ENCODE measurements at regions not wholly inside any gene's neighbourhood (a gene's known extent, or its start where the extent isn't known, plus 50 kb on each side); places are given as distances from the start of the nearest gene placed in this dataset.

DNA sequence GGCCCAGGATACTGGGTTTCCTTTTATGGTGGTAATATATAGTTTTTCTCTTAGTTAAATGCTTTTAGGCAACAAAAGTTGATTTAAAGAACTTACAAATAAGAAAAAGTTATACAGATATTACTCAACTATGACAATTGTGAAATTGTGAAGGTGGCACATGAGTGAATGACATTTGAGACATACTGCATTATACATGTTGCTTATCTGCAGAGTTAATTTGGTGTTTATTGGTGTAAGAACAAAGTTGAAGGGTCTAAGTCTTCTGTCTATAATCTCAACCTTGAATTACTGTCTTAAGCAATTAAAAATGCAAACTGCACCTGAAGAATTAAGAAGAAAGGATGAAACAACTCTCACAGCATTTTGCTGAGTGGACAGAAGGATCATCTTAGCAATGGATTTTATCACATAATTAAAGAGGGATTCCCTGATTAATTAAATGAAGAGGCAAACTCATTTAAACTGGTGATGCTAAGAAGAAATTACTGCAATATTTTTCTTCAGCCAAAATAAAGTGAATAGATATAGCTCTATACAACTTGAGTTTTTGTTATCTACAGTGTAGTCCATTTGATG is 298.9 kb upstream of the TGFBR2 start:
- no peaks in the 10 kb centered on the region for H3F3A ChIP-seq (ENCODE audit: insufficient read depth, low read length, poor library complexity, severe bottlenecking)
- no peak overlapping the region for H2AFZ ChIP-seq (ENCODE audit: low read depth, low read length)
- H3K79me2 ChIP-seq (replicated peaks; ENCODE audit: insufficient read depth, low read length): no peaks in the 10 kb centered on the region
- H3K4me3 ChIP-seq (ENCODE audit: low read length): no peak overlapping the region
- no peaks in the 10 kb centered on the region for H3K27me3 ChIP-seq (ENCODE audit: insufficient read depth, low read depth, low read length)
- H4K20me1 ChIP-seq (ENCODE audit: insufficient read depth): no peaks in the 10 kb centered on the region
- H3K9me3 ChIP-seq (ENCODE audit: low read length): no peaks in the 10 kb centered on the region
- H3K27ac ChIP-seq (ENCODE audit: low read length): no peak overlapping the region
- no peak for TF ChIP-seq SMC3 (conservative IDR thresholded peaks at IDR 0.05; ENCODE audit: poor library complexity)
- no peak for TF ChIP-seq POLR2AphosphoS5 (IDR thresholded peaks at IDR 0.05)
- TF ChIP-seq, protein P1, sequence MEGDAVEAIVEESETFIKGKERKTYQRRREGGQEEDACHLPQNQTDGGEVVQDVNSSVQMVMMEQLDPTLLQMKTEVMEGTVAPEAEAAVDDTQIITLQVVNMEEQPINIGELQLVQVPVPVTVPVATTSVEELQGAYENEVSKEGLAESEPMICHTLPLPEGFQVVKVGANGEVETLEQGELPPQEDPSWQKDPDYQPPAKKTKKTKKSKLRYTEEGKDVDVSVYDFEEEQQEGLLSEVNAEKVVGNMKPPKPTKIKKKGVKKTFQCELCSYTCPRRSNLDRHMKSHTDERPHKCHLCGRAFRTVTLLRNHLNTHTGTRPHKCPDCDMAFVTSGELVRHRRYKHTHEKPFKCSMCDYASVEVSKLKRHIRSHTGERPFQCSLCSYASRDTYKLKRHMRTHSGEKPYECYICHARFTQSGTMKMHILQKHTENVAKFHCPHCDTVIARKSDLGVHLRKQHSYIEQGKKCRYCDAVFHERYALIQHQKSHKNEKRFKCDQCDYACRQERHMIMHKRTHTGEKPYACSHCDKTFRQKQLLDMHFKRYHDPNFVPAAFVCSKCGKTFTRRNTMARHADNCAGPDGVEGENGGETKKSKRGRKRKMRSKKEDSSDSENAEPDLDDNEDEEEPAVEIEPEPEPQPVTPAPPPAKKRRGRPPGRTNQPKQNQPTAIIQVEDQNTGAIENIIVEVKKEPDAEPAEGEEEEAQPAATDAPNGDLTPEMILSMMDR (IDR thresholded peaks at IDR 0.05; ENCODE audit: poor library complexity, severe bottlenecking): no peak
- TF ChIP-seq, protein P2, sequence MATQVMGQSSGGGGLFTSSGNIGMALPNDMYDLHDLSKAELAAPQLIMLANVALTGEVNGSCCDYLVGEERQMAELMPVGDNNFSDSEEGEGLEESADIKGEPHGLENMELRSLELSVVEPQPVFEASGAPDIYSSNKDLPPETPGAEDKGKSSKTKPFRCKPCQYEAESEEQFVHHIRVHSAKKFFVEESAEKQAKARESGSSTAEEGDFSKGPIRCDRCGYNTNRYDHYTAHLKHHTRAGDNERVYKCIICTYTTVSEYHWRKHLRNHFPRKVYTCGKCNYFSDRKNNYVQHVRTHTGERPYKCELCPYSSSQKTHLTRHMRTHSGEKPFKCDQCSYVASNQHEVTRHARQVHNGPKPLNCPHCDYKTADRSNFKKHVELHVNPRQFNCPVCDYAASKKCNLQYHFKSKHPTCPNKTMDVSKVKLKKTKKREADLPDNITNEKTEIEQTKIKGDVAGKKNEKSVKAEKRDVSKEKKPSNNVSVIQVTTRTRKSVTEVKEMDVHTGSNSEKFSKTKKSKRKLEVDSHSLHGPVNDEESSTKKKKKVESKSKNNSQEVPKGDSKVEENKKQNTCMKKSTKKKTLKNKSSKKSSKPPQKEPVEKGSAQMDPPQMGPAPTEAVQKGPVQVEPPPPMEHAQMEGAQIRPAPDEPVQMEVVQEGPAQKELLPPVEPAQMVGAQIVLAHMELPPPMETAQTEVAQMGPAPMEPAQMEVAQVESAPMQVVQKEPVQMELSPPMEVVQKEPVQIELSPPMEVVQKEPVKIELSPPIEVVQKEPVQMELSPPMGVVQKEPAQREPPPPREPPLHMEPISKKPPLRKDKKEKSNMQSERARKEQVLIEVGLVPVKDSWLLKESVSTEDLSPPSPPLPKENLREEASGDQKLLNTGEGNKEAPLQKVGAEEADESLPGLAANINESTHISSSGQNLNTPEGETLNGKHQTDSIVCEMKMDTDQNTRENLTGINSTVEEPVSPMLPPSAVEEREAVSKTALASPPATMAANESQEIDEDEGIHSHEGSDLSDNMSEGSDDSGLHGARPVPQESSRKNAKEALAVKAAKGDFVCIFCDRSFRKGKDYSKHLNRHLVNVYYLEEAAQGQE (IDR thresholded peaks at IDR 0.05; ENCODE audit: borderline replicate concordance): no peak
- no peak for TF ChIP-seq EZH2 (IDR thresholded peaks at IDR 0.05; ENCODE audit: borderline replicate concordance, insufficient read depth, low read length, poor library complexity, severe bottlenecking)
- no peak for TF ChIP-seq EP300 (conservative IDR thresholded peaks at IDR 0.05; ENCODE audit: poor library complexity, severe bottlenecking)
- no peak for TF ChIP-seq RAD21 (conservative IDR thresholded peaks at IDR 0.05)
- no peak for TF ChIP-seq MXI1 (conservative IDR thresholded peaks at IDR 0.05; ENCODE audit: poor library complexity, severe bottlenecking)
- TF ChIP-seq TAF1 (IDR thresholded peaks at IDR 0.05; ENCODE audit: low read depth): no peak
- H3K4me2 ChIP-seq (ENCODE audit: low read length): no peak overlapping the region
- H3K36me3 ChIP-seq (ENCODE audit: insufficient read depth, low read length): no peaks in the 10 kb centered on the region
- H3K9ac ChIP-seq (ENCODE audit: low read length): no peak overlapping the region
- no peaks in the 10 kb centered on the region for H3K9me2 ChIP-seq (ENCODE audit: insufficient read depth, low read length)

GRCh38 chr3:30308131-30308530 is 298.3 kb upstream of the TGFBR2 start:
- H3K27ac ChIP-seq (ENCODE audit: low read length): no peak overlapping the region
- no peaks in the 10 kb centered on the region for H3K36me3 ChIP-seq (ENCODE audit: insufficient read depth, low read length)
- no peaks in the 10 kb centered on the region for H3K27me3 ChIP-seq (ENCODE audit: insufficient read depth, low read depth, low read length)
- no peak overlapping the region for H2AFZ ChIP-seq (ENCODE audit: low read depth, low read length)
- H3K79me2 ChIP-seq (replicated peaks; ENCODE audit: insufficient read depth, low read length): no peaks in the 10 kb centered on the region
- H4K20me1 ChIP-seq (ENCODE audit: insufficient read depth): no peaks in the 10 kb centered on the region
- TF ChIP-seq MXI1 (conservative IDR thresholded peaks at IDR 0.05; ENCODE audit: poor library complexity, severe bottlenecking) (no peak), RAD21 (conservative IDR thresholded peaks at IDR 0.05) (no peak), TAF1 (IDR thresholded peaks at IDR 0.05; ENCODE audit: low read depth) (no peak), EZH2 (IDR thresholded peaks at IDR 0.05; ENCODE audit: borderline replicate concordance, insufficient read depth, low read length, poor library complexity, severe bottlenecking) (no peak), EP300 (conservative IDR thresholded peaks at IDR 0.05; ENCODE audit: poor library complexity, severe bottlenecking) (no peak), SMC3 (conservative IDR thresholded peaks at IDR 0.05; ENCODE audit: poor library complexity) (no peak), POLR2AphosphoS5 (IDR thresholded peaks at IDR 0.05) (no peak)
- TF ChIP-seq, protein P1 (IDR thresholded peaks at IDR 0.05; ENCODE audit: poor library complexity, severe bottlenecking): no peak
- TF ChIP-seq, protein P2 (IDR thresholded peaks at IDR 0.05; ENCODE audit: borderline replicate concordance): no peak
- no peaks in the 10 kb centered on the region for H3F3A ChIP-seq (ENCODE audit: insufficient read depth, low read length, poor library complexity, severe bottlenecking)
- H3K9ac ChIP-seq (ENCODE audit: low read length): no peak overlapping the region
- no peaks in the 10 kb centered on the region for H3K9me3 ChIP-seq (ENCODE audit: low read length)
- no peak overlapping the region for H3K4me2 ChIP-seq (ENCODE audit: low read length)
- no peak overlapping the region for H3K4me3 ChIP-seq (ENCODE audit: low read length)
- H3K9me2 ChIP-seq (ENCODE audit: insufficient read depth, low read length): no peaks in the 10 kb centered on the region

All from neural cell (in vitro differentiated cells).